H54 (cell line): ENCODE measurements at regions not wholly inside any gene's neighbourhood (a gene's known extent, or its start where the extent isn't known, plus 50 kb on each side); places are given as distances from the start of the nearest gene placed in this dataset.

ENCODE experiments used
- DNase-seq: peaks from one replicate; pipeline ENCODE4 v3.0.0; 2011; ENCODE audit warnings: low spot score, mixed read lengths; ENCODE audit not compliant: insufficient read length
- FAIRE-seq: peaks from 3 replicates; lab custom pipeline; 2011; peaks lifted over from hg19 to GRCh38; lab: Jason Lieb, UNC
- POLR2A ChIP-seq: IDR thresholded peaks from 2 replicates; pipeline ENCODE4 v1.6.1; 2011; ENCODE audit warnings: low read depth, mild to moderate bottlenecking, low read length

DNA sequence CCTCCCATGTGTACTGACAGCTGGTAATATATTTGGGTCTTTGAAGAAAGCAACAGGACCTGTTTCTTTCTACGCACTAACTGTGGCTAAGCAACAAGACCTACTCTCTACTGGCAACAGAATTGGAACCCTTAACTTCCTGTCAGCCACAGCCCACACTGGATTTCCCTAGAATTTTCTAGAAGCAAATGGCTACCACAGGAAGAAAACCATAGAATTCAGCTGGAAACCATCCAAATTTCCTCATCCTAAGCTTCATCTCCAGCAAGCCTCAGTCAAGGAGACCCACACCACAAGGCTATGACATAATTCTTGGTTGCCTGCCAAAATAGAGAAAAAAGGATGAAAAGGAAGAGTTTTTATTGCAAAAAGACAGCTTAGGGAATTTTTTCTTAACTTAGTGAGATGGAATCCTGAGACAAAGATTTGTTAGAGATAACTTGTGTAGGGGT is 171.8 kb upstream of the TNC start:
- DNase-seq (no peak), FAIRE-seq (no peak)
- TF ChIP-seq POLR2A, result no peak

DNA sequence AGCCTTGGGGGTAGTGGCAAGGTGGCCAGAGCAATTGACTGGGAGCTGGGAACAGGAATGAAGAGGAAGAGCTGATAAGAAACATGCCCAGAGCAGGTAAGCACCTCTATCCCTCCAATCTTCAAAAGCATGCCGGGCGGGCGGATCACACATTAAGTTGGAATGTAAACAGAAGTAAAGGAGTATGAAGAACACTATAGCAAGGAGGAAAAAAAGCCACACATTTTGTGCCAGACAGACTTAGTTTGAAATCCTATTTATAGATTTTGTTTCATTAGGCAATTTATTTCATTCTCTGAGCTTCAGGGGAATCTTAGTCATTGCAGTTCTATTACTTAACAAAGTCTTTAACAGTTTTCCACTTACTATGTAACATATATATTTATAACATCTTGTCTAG is 173.9 kb upstream of the TNC start:
- no peak for DNase-seq
- no peak for TF ChIP-seq POLR2A
- no peak for FAIRE-seq

DNA sequence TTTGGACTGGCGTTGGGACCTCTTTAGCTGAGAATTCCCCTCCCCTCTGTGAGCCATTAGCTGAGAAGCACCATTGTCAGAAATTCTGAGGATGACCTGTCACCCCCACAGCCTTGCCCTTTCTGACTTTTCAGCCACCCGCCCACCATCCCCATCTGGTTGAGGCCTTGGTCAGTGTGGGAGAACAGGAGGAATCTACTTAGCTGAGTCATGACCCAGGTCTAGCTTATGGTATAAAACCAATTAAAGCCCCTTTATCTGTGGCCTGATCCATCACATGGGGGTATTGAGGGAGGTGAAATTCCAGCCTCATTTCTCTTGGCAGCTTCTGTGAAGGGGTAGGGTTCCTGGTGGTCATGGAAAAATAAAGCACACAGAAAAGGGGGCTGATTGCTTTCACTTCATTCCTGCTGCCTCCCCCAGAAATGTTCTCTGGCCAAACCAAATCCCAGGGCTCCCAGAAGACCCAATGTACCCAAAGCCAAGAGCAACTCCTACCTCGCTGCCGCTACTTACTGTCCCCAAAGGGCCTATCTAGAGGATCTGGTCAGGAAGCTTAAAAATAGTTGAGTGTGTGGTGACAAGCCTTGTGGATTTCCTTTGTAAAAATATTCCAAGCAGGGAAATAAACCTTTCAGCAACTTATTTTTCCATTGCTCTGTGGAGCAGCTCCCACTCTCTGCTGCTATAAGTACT is 174.8 kb upstream of the TNC start:
- FAIRE-seq, result no peak
- DNase-seq, result no peak
- no peak for TF ChIP-seq POLR2A

DNA sequence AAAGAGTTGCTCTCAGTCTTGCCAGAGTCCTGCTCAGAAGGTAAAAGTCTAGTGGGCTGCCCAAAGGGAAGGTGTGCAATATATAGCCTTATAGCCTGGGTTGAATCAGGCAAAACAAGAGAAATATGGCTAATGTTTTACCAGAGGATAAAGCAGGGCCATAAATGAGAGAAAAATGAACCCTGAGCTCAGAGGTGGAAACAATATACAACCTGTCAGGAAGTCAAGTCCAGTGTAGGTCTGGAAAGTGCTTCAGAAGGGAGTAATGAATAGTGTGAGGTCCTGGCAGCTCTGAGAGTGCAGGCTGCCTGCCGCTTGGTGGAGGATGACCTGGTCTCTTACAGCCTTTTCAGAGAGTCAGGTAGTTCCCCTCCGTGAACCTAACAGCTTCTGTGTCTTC is 177.8 kb upstream of the TNC start:
- no peak for DNase-seq
- TF ChIP-seq POLR2A, result no peak
- no peak for FAIRE-seq

DNA sequence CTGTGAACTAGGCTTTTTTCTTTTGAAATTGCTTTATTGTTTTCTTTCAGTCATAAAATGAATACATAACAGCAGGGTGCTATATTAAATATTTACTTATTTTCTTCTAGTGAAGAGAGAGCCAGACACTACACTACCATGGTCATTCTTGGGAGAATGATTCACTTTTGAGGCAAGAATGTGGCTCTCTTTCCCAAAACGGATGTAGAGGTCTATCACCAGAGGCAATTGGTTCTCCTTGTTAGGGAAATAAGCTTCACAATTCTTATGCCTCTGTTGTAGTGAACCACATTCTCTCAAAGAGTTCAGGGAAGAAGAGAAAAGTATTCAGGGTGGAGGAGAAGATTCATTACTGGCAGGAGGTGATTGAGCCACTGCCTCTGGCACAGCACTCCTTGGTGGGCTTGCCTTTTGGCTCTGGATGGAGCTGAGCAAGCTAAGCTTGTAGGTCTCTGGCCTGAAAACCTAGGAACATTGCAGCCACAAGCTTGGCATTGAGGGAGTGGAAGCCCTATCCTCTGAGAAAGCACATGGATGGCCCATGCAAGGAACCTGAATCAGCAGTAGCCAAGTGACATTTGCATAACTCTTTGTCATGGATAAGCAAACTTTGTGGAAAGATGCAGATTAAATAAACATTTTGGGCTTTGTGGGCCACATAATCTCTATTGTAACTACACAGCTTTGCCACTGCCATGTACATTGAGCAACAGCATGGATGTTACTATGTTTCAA is 179.0 kb upstream of the TNC start:
- TF ChIP-seq POLR2A, result no peak
- DNase-seq, result no peak
- no peak for FAIRE-seq

DNA sequence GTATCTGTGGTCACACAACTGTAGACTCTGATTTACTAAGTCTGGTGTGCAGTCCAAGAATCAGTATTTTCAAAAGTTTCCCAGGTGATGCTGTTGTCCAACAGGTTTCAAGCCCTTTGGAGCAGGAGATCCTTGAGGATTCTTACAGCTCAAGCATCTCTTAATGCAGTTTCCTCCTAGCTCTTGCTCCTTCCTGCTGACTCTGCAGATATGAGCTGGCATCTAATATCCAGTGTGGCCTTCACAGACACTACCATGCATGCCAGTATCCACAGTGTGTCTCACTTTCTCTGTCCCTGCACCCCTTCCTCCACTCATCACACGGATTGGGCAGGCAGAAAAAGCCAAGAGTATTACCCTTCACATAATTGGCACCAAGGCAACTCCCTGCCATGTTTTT is 182.2 kb upstream of the TNC start:
- DNase-seq (no peak), FAIRE-seq (peak; percentile 20)
- no peak for TF ChIP-seq POLR2A

DNA sequence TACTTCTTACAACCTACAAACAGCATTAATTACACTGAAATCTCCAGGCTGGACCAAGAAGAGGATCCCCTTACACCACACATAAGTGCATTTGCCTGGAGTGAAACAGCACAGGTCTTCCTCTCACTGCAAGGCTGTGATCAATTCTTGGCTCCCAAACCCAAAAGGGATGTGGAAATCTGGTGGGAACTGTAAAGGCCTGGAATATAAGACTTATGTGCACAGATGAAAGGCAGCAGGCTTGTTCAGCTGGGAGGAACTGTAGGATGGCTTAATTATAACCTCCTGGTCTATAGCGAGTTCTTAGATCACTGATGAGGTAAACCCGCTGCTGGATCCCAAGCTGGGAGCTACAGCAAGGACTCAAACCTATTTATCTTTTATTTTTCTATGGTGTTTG is 182.9 kb upstream of the TNC start:
- TF ChIP-seq POLR2A, result no peak
- DNase-seq (no peak), FAIRE-seq (peak; percentile 48)

DNA sequence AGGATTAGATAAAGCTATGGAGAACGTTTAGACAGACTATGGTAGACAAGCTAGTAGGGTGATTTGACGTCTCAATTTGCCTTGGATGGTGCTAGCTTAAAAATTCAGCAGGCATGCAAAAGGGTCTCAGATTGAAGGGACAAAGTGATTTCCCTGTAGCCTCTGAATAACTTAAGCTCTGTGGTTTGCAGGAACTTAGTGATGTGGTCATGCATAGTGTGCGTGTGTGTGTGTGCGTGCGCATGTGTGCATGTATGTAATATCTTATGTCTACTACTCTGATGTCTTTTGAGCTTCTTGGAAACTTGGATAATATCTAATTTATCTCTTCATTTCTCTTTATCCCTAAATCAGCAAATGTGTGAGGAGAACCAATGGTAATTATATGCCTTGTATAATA is 183.6 kb upstream of the TNC start:
- no peak for DNase-seq
- peak; percentile 83 for FAIRE-seq
- no peak for TF ChIP-seq POLR2A

DNA sequence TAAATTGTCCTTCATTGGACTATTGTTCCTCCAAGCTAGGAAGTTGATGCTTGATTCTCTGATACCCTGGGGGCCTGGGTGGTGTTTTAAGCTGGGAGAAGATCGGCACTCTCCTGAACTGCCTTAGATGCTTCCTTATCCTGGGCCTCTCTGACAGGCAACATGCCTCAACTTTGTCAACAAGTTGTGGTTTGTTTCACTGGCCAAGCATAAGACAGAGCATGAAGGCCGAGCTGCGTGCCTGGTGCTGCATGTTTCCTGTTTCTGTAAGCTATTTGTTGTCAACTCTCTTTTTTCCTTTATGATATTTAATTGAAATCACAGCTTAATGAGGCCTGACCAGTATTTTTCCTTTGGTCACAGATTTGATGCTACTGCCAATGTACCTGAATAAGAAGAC is 187.6 kb upstream of the TNC start:
- TF ChIP-seq POLR2A, result no peak
- DNase-seq, result no peak
- FAIRE-seq, result no peak

DNA sequence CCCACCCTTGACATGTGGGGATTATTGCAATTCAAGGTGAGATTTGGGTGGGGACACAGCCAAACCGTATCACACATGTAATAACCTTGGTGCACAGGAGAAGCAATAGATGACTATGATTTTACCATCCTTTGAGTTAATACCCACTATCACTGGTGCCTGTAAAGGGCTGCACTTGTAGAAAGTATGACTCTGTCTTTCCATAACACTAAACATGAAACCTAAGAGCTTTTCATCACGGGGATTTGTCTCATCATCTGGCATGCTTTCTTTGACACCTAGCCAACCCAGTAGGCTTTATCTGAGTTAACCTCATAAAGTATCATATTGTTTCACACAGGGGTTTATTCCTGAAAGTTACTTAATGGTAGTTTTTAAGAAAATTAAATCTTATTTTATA is 188.9 kb upstream of the TNC start:
- no peak for DNase-seq
- no peak for FAIRE-seq
- TF ChIP-seq POLR2A, result no peak

DNA sequence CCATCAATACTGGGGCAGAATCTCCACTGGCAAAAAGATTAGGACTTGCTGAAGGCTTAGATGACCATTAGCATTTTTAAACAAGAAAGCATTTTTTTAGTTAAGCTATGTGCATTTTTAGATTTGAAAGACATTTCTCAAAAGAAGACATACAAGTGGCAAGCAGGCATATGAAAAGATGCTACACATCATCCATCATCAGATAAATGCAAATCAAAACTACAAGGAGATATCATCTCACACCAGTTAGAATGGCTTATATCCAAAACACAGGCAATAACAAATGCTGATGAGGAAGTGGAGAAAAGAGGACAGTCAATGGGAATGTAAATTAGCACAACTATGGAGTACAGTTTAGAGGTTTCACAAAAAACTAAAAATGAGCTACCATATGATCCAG is 195.6 kb upstream of the TNC start:
- no peak for DNase-seq
- peak; percentile 75 for FAIRE-seq
- no peak for TF ChIP-seq POLR2A

DNA sequence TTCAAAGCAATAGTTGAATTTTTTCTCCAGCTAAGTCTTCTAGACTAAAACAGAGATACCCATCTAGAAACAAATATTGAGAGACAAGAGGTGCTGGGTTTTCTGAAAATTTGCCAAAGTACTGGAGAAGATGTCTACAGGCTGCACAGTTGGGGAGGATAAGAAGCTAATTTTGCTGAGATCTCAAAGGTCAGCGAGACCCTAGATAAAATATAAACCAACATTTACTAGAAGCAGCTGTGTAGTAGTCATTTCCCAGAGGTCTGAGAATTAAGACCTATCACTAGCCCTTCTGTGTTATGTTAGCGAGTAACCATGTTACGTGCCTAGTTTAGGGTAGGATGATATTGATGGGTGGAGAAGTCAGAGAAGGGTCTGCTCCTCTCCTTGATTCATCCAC is 208.5 kb upstream of the TNC start:
- DNase-seq (no peak), FAIRE-seq (no peak)
- no peak for TF ChIP-seq POLR2A

DNA sequence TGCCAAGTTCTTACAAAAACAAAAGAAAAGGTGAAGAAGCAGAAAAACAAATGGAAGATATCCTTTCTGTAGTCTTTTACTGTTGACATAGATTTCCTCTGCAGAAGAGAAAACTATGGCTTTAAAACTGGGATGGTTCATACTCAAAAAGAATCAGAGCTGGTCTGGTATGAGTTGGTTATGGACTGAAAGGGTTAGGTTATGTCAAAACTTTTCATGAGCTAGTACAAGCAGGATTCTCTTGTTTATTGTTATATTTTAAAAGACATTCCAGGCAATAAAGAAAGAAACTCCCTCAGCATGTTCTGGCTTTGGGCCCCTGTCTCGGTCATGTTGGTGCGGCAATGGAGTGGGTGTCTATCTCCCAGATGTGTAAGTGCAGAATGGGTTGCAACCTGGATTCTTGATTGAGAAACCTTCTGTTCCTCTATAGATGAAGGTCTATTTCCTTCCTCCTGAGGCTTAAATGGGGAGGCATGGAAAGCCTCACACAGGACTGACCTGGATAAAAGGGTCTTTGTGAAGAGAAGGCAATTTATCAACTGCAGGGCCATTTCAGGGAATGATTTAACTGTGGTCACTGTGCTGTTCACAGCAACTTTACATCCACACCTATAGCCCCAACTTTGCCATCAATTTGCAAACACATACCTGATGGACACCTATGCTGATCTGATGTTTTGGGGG is 209.6 kb upstream of the TNC start:
- FAIRE-seq (peak; percentile 30), DNase-seq (no peak)
- TF ChIP-seq POLR2A, result no peak

DNA sequence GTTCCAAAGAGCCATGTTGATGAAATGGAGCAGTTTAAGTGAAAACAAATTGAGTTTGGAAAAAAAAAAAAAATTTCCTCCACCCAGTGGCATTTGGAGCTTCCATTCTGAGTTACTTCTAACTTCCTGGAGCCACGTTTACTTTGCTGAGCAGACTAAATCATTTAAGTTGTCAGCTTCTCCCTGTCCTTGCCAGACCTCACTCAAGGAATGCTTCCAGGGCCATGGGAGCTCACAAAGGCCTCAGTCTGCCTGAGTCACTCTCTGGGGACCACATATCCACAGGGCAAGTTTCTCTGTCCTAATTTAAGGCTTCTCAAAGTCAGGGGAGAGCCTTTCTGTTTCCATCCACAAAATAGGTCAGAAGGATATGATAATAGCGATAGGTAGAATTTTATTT is 210.3 kb upstream of the TNC start:
- FAIRE-seq (no peak), DNase-seq (no peak)
- TF ChIP-seq POLR2A, result no peak
